GM12878 (cell line): ENCODE measurements at regions not wholly inside any gene's neighbourhood (a gene's known extent, or its start where the extent isn't known, plus 50 kb on each side); places are given as distances from the start of the nearest gene placed in this dataset.

ENCODE experiments used
- ATAC-seq: fragments of 200-7000 bp; cut with Tn5 transposase; 3 replicates; pipeline ENCODE4 v1.9.1; 2020; ENCODE audit warnings: mild to moderate bottlenecking, moderate library complexity
- BruUV-seq: library from RNA; stranded (reverse); fragments of 400-500 nt; replicated peaks from 2 replicates; lab custom pipeline; 2021; lab: Mats Ljungman, UMichigan
- CTCF ChIA-PET: fragments of 300-600 bp; sonication (Branson Sonifier 250); formaldehyde crosslinking; extraction: SDS; loops from one replicate; lab custom pipeline; 2021; ENCODE audit warnings: inconsistent platforms; lab: Yijun Ruan, JAX
- POLR2A ChIA-PET: fragments of 350-600 bp; formaldehyde crosslinking; extraction: SDS; loops from one replicate; lab custom pipeline; 2021; ENCODE audit warnings: inconsistent platforms; lab: Charles Lee
- RAD21 ChIA-PET: fragments of 300-600 bp; sonication (Branson Sonifier 250); formaldehyde crosslinking; loops from one replicate; lab custom pipeline; 2023; ENCODE audit warnings: antibody characterized with exemption; ENCODE audit not compliant: unreplicated experiment; lab: Charles Lee
- SMC1A ChIA-PET: fragments of 300-600 bp; sonication (Branson Sonifier 250); formaldehyde crosslinking; loops from one replicate; lab custom pipeline; 2023; ENCODE audit not compliant: unreplicated experiment, uncharacterized antibody; lab: Charles Lee
- DNase-seq: peaks from one replicate; pipeline ENCODE4 v3.0.0-alpha.2; 2011; ENCODE audit warnings: low read depth, low spot score
- FAIRE-seq: peaks from 3 replicates; lab custom pipeline; 2011; peaks lifted over from hg19 to GRCh38; lab: Jason Lieb, UNC
- H2AFZ ChIP-seq: 2 replicates; pipeline ENCODE4 v1.6.0; 2011; ENCODE audit warnings: low read depth, low read length, control low read depth; ENCODE audit not compliant: control insufficient read depth
- H3K27ac ChIP-seq: 2 replicates; pipeline ENCODE4 v1.5.1; 2011; ENCODE audit warnings: control low read depth; ENCODE audit not compliant: control insufficient read depth, insufficient read depth
- H3K27me3 ChIP-seq, 2 experiments: replicated peaks in 1 of 2; 2 replicates each; pipeline versions ENCODE4 v1.6.0 to v1.6.1; 2011; ENCODE audit warnings: low read length in 1 of 2; ENCODE audit not compliant: control insufficient read depth in 2 of 2, insufficient read depth in 2 of 2
- H3K36me3 ChIP-seq, 2 experiments: 2 replicates each; pipeline ENCODE4 v1.5.1; 2011; ENCODE audit warnings: low read length in 1 of 2; ENCODE audit not compliant: control insufficient read depth in 2 of 2, insufficient read depth in 2 of 2
- H3K4me1 ChIP-seq: 2 replicates; pipeline ENCODE4 v1.6.1; 2011; ENCODE audit warnings: mild to moderate bottlenecking, low read length, moderate library complexity, mixed read lengths; ENCODE audit not compliant: control insufficient read depth, insufficient read depth
- H3K4me2 ChIP-seq: 2 replicates; pipeline ENCODE4 v1.6.0; 2011; ENCODE audit warnings: control low read depth; ENCODE audit not compliant: control insufficient read depth, insufficient read depth
- H3K4me3 ChIP-seq: fragments of 200-600 bp; sonication (generic); 2 replicates; pipeline ENCODE4 v1.5.1; 2016
- H3K79me2 ChIP-seq: 2 replicates; pipeline ENCODE4 v1.6.0; 2011; ENCODE audit warnings: low read length; ENCODE audit not compliant: control insufficient read depth, insufficient read depth
- H3K9ac ChIP-seq: 2 replicates; pipeline ENCODE4 v1.8.0; 2011; ENCODE audit warnings: low read length, control low read depth, mixed read lengths; ENCODE audit not compliant: control insufficient read depth, insufficient read depth
- H3K9me3 ChIP-seq: replicated peaks from 3 replicates; pipeline ENCODE4 v1.5.1; 2011; ENCODE audit warnings: mild to moderate bottlenecking, low read length; ENCODE audit not compliant: control insufficient read depth, insufficient read depth
- H4K20me1 ChIP-seq: 2 replicates; pipeline ENCODE4 v1.6.0; 2011; ENCODE audit not compliant: control insufficient read depth, insufficient read depth
- CHD4 ChIP-seq: fragments of 200-600 bp; sonication (generic); IDR thresholded peaks from 2 replicates; pipeline ENCODE4 v1.6.1; 2016; ENCODE audit warnings: mild to moderate bottlenecking
- HDAC2 ChIP-seq: fragments of 200-600 bp; sonication (generic); IDR thresholded peaks from 2 replicates; pipeline ENCODE4 v1.6.1; 2017
- HDAC6 ChIP-seq: fragments of 200-600 bp; sonication (generic); IDR thresholded peaks from one replicate; pipeline ENCODE4 v1.8.0; 2017; ENCODE audit warnings: antibody characterized with exemption; ENCODE audit not compliant: unreplicated experiment
- KLF5 ChIP-seq: fragments of 450-650 bp; IDR thresholded peaks from 2 replicates; pipeline ENCODE4 v1.6.1; 2014; ENCODE audit warnings: mild to moderate bottlenecking; ENCODE audit not compliant: partially characterized antibody
- LARP7 ChIP-seq: fragments of 450-650 bp; IDR thresholded peaks from 2 replicates; pipeline ENCODE4 v1.6.1; 2017; ENCODE audit warnings: mild to moderate bottlenecking
- NRF1 ChIP-seq: conservative IDR thresholded peaks from 2 replicates; pipeline ENCODE4 v1.6.1; 2011; ENCODE audit warnings: mild to moderate bottlenecking, low read depth, low read length, improper control_type of control experiment
- PAX5 ChIP-seq: IDR thresholded peaks from 2 replicates; pipeline ENCODE4 v1.6.1; 2011; ENCODE audit warnings: low read depth, low read length, borderline replicate concordance
- PML ChIP-seq: IDR thresholded peaks from 2 replicates; pipeline ENCODE4 v1.6.1; 2012; ENCODE audit warnings: low read length, inconsistent platforms
- POLR2A ChIP-seq: IDR thresholded peaks from 2 replicates; pipeline ENCODE4 v1.6.1; 2011; ENCODE audit warnings: low read depth, mild to moderate bottlenecking, low read length
- POU2F2 ChIP-seq: IDR thresholded peaks from 3 replicates; pipeline ENCODE4 v1.6.1; 2011; ENCODE audit warnings: low read depth, mild to moderate bottlenecking, low read length, borderline replicate concordance
- RAD51 ChIP-seq: fragments of 450-650 bp; IDR thresholded peaks from 2 replicates; pipeline ENCODE4 v1.6.1; 2016; ENCODE audit warnings: moderate library complexity, mild to moderate bottlenecking, inconsistent platforms
- SMAD1 ChIP-seq: fragments of 450-650 bp; IDR thresholded peaks from 2 replicates; pipeline ENCODE4 v1.6.1; 2018; ENCODE audit warnings: mild to moderate bottlenecking, low read depth; ENCODE audit not compliant: partially characterized antibody
- TBL1XR1 ChIP-seq: IDR thresholded peaks from 2 replicates; pipeline ENCODE4 v1.6.1; 2012; ENCODE audit warnings: low read depth, low read length, improper control_type of control experiment
- TCF3 ChIP-seq: IDR thresholded peaks from 2 replicates; pipeline ENCODE4 v1.6.1; 2012; ENCODE audit warnings: low read depth, mild to moderate bottlenecking, low read length, borderline replicate concordance; ENCODE audit not compliant: insufficient read depth
- ZBED1 ChIP-seq: IDR thresholded peaks from 2 replicates; pipeline ENCODE4 v1.6.1; 2016; ENCODE audit warnings: borderline replicate concordance
- ZNF384 ChIP-seq: IDR thresholded peaks from 2 replicates; pipeline ENCODE4 v1.6.1; 2012; ENCODE audit warnings: low read depth, mild to moderate bottlenecking, low read length, improper control_type of control experiment, borderline replicate concordance
- WGBS: methylation state at CpG from one replicate; pipeline ENCODE4 v1.1.6; 2016; ENCODE audit warnings: low lambda C conversion rate; ENCODE audit not compliant: insufficient replicate concordance, insufficient coverage; ENCODE audit errors: missing lambda C conversion rate; 5-methylcytosine and 5-hydroxymethylcytosine counted together
- in situ Hi-C: fragments of 300-500 bp; cut with MboI; formaldehyde crosslinking; loops from 9 replicates; pipeline ENCODE4 v1.14.3; 2018; ENCODE audit warnings: mixed read lengths
- intact Hi-C: fragments of 100-400 bp; cut with micrococcal nuclease; formaldehyde crosslinking; loops from one replicate; pipeline ENCODE4 v1.14.2; 2022; ENCODE audit not compliant: unreplicated experiment
- TF ChIP-seq, protein P1 (sequence below): IDR thresholded peaks from 2 replicates; pipeline ENCODE4 v1.6.1; 2012; ENCODE audit warnings: mild to moderate bottlenecking, low read depth, low read length
- TF ChIP-seq, protein P2 (sequence below): fragments of 450-650 bp; IDR thresholded peaks from 2 replicates; pipeline ENCODE4 v1.6.1; 2017; ENCODE audit warnings: antibody characterized with exemption, mild to moderate bottlenecking, moderate library complexity

DNA sequence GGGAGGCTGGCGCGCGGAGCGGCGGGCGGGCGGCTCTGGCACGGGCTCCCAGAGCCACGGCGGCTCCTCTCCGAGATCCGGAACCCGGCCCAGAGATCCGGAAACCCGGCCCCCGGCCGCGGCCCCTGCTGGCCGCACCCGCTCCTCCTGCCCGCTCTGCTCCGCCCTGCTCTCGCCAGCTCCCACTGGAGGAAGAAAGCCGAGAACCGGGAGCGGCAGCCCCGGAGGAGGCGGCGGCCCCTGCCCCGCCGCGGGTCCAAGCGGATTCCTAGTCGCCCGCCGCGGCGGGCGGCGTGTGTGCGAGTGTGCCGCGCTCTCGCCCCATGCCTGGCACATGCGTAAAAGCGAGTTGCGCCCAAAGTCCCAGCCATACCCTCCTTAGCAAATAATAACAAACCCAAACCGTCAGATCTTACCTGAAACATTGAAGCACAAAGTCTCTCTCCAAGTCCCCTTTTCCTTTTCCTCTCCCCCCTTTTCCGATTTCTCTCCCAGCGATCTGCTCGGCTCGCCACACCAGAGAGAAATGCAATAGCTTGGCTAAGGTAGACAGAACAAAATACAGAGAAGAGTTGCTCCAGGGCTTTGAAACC is 108.7 kb upstream of the KCTD1 start:
- ChIA-PET SMC1A (no interaction called here), CTCF (interaction anchor here (0.7 to 1.0 kb wide), 3 partner anchors 44 to 252 kb away, joined by 3 read pairs; no protein-coding TSS in a partner anchor), RAD21 (no interaction called here), POLR2A (no interaction called here)
- Histone ChIP-seq H3K27ac (no peak overlapping the region), H3K9me3 (no peaks in the 10 kb centered on the region), H3K4me1 (no peaks in the 10 kb centered on the region; the same call in 1 of the 2 replicates), H4K20me1 (no peaks in the 10 kb centered on the region), H3K4me2 (peak overlapping the region; percentile 91), H3K9ac (peak overlapping the region; percentile 29; the same call in 1 of the 2 replicates), H3K27me3 (peaks cover 7 to 39% of the 10 kb centered on the region in 2 experiments), H3K79me2 (no peaks in the 10 kb centered on the region), H2AFZ (peak overlapping the region; percentile 56), H3K36me3 (no peaks in the 10 kb centered on the region), H3K4me3 (peak overlapping the region; percentile 69; the same call in 1 of the 2 replicates)
- peak; percentile 81 for ATAC-seq
- no peak for FAIRE-seq
- WGBS, result 2% methylated on average over 31 of the region's 52 CpGs
- intact Hi-C loops (loop anchor here (5.0 kb wide), 1 partner anchor 115 kb away; no protein-coding TSS in a partner anchor), in situ Hi-C loops (no loop called here)
- no peak for TF ChIP-seq ZBED1
- no peak for TF ChIP-seq CHD4
- no peak for TF ChIP-seq ZNF384
- peak; percentile 100 for TF ChIP-seq HDAC6
- 0 out of 2 replicates have a peak, but pooled peaks have one; percentile 18 for TF ChIP-seq LARP7
- no peak for TF ChIP-seq NRF1
- 0 out of 2 replicates have a peak, but pooled peaks have one; percentile 95 for TF ChIP-seq HDAC2
- no peak for TF ChIP-seq TBL1XR1
- no peak for TF ChIP-seq PAX5
- TF ChIP-seq, protein P1, sequence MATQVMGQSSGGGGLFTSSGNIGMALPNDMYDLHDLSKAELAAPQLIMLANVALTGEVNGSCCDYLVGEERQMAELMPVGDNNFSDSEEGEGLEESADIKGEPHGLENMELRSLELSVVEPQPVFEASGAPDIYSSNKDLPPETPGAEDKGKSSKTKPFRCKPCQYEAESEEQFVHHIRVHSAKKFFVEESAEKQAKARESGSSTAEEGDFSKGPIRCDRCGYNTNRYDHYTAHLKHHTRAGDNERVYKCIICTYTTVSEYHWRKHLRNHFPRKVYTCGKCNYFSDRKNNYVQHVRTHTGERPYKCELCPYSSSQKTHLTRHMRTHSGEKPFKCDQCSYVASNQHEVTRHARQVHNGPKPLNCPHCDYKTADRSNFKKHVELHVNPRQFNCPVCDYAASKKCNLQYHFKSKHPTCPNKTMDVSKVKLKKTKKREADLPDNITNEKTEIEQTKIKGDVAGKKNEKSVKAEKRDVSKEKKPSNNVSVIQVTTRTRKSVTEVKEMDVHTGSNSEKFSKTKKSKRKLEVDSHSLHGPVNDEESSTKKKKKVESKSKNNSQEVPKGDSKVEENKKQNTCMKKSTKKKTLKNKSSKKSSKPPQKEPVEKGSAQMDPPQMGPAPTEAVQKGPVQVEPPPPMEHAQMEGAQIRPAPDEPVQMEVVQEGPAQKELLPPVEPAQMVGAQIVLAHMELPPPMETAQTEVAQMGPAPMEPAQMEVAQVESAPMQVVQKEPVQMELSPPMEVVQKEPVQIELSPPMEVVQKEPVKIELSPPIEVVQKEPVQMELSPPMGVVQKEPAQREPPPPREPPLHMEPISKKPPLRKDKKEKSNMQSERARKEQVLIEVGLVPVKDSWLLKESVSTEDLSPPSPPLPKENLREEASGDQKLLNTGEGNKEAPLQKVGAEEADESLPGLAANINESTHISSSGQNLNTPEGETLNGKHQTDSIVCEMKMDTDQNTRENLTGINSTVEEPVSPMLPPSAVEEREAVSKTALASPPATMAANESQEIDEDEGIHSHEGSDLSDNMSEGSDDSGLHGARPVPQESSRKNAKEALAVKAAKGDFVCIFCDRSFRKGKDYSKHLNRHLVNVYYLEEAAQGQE, result no peak
- peak; percentile 17; the same call in 1 of the 2 replicates for TF ChIP-seq POLR2A
- no peak for TF ChIP-seq TCF3
- no peak for TF ChIP-seq KLF5
- TF ChIP-seq, protein P2, sequence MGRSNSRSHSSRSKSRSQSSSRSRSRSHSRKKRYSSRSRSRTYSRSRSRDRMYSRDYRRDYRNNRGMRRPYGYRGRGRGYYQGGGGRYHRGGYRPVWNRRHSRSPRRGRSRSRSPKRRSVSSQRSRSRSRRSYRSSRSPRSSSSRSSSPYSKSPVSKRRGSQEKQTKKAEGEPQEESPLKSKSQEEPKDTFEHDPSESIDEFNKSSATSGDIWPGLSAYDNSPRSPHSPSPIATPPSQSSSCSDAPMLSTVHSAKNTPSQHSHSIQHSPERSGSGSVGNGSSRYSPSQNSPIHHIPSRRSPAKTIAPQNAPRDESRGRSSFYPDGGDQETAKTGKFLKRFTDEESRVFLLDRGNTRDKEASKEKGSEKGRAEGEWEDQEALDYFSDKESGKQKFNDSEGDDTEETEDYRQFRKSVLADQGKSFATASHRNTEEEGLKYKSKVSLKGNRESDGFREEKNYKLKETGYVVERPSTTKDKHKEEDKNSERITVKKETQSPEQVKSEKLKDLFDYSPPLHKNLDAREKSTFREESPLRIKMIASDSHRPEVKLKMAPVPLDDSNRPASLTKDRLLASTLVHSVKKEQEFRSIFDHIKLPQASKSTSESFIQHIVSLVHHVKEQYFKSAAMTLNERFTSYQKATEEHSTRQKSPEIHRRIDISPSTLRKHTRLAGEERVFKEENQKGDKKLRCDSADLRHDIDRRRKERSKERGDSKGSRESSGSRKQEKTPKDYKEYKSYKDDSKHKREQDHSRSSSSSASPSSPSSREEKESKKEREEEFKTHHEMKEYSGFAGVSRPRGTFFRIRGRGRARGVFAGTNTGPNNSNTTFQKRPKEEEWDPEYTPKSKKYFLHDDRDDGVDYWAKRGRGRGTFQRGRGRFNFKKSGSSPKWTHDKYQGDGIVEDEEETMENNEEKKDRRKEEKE, result no peak
- no peak for TF ChIP-seq POU2F2
- TF ChIP-seq RAD51, result no peak
- no peak for TF ChIP-seq SMAD1
- TF ChIP-seq PML, result no peak
- DNase-seq, result no peak
- BruUV-seq, result no TSS peak
